GM19238 (cell line): ENCODE measurements at regions not wholly inside any gene's neighbourhood (a gene's known extent, or its start where the extent isn't known, plus 50 kb on each side); places are given as distances from the start of the nearest gene placed in this dataset.

Experiments
- DNase-seq: peaks from one replicate; pipeline ENCODE4 v3.0.0; 2011; ENCODE audit warnings: low spot score; ENCODE audit not compliant: insufficient read length

DNA sequence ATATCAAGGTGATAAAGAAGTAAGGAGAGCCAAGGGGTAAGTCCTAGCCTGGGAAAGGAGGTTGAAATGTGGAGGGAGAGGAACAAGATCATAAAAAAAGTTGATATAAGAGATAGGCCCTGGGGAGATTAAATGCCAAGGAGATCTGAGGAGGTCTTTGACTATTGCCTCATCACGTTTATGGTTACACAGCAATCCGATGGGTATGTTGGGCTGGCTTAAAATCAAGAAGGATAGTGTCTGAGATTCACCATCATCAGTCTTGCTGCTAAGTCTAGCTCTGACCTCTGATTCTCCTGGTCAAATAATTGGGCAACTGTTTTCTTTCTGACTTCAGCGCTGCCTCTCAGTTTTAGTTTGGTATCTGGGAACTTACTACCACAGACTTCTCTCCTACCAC is 416.3 kb downstream of the GPATCH2 start:
- no peak for DNase-seq

GRCh38 chr1:217211486-217211885 is 419.4 kb downstream of the GPATCH2 start:
- DNase-seq = no peak

- DNase-seq = no peak
These were observed 425.3 kb downstream of the GPATCH2 start for GRCh38 chr1:217205578-217205977.

DNA sequence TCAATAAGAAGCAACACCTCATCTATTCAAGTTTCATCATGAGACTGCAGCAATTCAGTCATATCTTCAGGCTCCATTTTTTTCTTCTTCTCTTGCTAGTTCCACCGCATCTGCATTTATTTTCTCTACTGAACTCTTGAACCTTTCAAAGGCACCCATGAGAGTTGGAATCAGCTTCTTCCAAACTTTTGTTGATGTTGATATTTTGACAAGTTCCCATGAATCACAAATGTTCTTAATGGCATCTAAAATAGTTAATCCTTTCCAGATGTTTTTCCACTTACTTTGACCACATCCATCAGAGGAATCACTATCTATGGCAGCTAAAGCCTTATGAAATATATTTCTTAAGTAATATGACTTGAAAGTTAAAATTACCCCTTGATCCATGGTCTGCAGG is 434.3 kb downstream of the GPATCH2 start:
- DNase-seq = no peak

- no peak for DNase-seq
These were observed 437.7 kb downstream of the GPATCH2 start for GRCh38 chr1:217193151-217193550.

- no peak for DNase-seq
These were observed 439.4 kb downstream of the GPATCH2 start for GRCh38 chr1:217191441-217191840.

GRCh38 chr1:217190359-217190758 is 440.5 kb downstream of the GPATCH2 start:
- no peak for DNase-seq

GRCh38 chr1:217189362-217189761 is 441.5 kb downstream of the GPATCH2 start:
- no peak for DNase-seq

- no peak for DNase-seq
These were observed 442.3 kb downstream of the GPATCH2 start for GRCh38 chr1:217188280-217189237.

GRCh38 chr1:217186664-217187063 is 444.2 kb downstream of the GPATCH2 start:
- DNase-seq = no peak

- no peak for DNase-seq
These were observed 446.0 kb downstream of the GPATCH2 start for GRCh38 chr1:217184854-217185253.

GRCh38 chr1:217182992-217183391 is 447.9 kb downstream of the GPATCH2 start:
- no peak for DNase-seq

GRCh38 chr1:217181756-217182155 is 449.1 kb downstream of the GPATCH2 start:
- no peak for DNase-seq

GRCh38 chr1:217181176-217181746 is 449.6 kb downstream of the GPATCH2 start:
- no peak for DNase-seq

DNA sequence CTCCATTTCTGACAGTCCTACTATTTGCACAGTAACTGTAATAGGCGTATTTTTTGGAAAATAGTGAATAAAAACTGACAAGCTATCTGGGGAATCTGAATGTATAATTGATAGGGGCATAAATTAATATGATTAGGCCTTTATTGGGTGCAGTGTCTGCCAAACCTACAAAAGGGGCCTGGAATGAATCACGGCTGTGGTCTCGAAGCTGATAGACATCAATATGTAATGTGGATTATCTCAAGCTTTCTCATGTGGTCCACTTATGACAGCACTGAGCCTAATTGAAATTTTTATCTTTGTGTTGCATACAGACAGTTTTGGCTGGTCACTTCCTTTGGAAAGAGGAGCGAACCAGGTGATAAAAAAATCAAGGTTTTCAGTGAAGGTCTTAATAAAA is 450.4 kb downstream of the GPATCH2 start:
- DNase-seq = no peak

DNA sequence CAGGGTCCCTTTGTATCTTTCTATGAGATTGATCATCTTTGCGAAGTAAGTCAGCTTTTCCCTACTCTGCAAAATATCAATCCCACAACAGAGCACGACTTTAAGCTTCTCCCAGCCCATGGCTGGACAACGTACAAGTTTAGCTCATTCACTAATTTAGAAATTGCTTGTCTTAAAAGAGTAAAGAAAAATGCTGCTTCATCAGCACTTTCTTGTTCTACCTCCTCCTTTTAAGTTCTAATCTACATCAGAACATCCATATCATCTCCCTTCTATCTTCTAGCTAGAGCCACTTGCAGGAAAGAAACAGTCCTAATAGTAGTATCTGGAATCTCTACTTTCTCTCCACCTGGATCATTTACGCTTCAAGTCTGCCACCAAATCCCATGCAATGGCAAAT is 441.2 kb upstream of the ESRRG start:
- no peak for DNase-seq

GRCh38 chr1:217153361-217153760 is 430.1 kb upstream of the ESRRG start:
- DNase-seq = no peak

- DNase-seq = no peak
These were observed 427.1 kb upstream of the ESRRG start for GRCh38 chr1:217150366-217150765.

- no peak for DNase-seq
These were observed 426.6 kb upstream of the ESRRG start for GRCh38 chr1:217149791-217150190.

- no peak for DNase-seq
These were observed 418.5 kb upstream of the ESRRG start for GRCh38 chr1:217141711-217142110.

- DNase-seq = no peak
These were observed 417.0 kb upstream of the ESRRG start for GRCh38 chr1:217140041-217140901.

DNA sequence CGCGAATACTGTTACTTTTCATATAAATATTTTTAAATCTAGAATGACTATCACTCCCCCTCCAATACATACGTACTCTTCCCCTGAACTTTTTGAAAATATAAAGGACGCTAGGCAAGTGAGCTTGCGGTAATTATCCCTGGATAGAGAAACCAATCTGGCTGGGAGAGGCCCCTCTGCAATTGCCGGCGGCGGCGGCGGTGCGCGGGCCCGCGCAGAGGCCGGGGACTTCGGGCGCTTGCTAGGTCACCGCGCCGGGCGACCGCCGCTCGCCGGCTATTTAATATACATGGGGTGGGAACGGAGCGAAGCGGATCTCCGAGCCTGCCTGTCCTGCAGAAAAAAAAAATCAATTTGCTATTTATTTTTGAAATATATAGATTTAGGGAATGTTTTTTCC is 416.3 kb upstream of the ESRRG start:
- no peak for DNase-seq
